Islet of Langerhans (tissue), 1 donor: ENCODE measurements at regions not wholly inside any gene's neighbourhood (a gene's known extent, or its start where the extent isn't known, plus 50 kb on each side); places are given as distances from the start of the nearest gene placed in this dataset.

Experiments
- FAIRE-seq: peaks from one replicate; lab custom pipeline; 2011; peaks lifted over from hg19 to GRCh38; lab: Jason Lieb, UNC

- no peak for FAIRE-seq
Observed at GRCh38 chr18:78538669-78539440, 440.8 kb upstream of the SALL3 start.

DNA sequence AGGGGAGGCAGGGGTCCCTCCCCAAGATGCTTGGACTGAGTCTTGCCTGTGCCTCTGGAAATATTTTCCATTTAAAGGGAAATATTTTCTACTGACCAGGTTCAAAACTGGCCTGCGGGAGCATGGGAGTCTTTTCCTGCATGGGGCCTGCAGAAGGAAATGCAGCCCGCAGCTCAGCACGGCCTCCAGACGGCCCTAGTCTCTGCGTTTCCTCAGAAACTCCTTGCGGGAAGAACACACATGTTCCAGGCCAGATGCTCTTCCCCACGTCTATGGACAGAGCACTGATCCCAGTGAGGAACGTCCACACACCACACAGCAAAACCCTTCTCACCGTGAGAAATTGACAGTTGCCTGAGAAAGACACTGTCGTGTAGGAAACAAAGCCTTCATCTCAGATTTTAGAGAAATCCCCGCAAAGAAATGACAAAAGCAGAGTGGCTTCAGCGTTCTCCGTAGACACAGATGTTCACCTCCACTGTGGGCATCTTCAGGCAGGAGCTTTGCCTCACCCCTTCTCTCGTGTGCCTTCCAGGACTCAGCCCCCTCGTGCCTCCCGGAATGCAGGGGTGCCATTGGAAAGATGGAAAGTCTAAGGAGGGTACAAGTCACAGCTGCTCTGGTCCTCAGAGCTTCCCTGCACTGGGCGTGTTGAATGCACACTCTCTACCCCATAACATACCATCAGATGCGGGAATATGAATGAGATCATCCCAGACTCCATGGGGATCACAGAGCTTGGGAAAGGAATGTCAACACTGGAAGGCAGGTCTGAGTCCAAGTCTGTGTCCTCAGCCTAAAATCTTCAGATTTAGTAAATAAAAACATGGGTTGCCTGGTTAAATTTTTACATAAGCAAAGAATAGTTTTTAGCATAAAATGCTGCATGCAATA is 438.7 kb upstream of the SALL3 start:
- FAIRE-seq = no peak

DNA sequence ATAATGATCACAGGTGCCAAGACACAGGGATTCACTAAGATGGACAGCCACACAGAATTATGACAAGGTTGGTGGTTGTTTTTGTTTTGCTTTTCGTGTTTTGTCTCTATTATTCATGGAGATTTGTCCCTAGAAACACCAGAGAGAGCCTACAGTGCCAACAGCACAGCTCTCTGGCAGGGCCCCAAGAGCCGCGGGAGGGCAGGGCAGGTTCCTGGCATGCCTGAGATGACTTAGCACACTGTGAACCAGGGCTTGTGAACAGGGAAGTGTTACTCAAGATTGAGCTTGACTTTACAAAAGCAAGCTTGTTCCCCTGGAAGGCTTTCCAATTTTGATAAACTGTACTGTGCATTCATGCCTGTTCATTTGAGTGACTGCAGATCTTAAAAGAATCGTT is 437.4 kb upstream of the SALL3 start:
- FAIRE-seq = no peak

GRCh38 chr18:78543201-78543725 is 436.4 kb upstream of the SALL3 start:
- no peak for FAIRE-seq

DNA sequence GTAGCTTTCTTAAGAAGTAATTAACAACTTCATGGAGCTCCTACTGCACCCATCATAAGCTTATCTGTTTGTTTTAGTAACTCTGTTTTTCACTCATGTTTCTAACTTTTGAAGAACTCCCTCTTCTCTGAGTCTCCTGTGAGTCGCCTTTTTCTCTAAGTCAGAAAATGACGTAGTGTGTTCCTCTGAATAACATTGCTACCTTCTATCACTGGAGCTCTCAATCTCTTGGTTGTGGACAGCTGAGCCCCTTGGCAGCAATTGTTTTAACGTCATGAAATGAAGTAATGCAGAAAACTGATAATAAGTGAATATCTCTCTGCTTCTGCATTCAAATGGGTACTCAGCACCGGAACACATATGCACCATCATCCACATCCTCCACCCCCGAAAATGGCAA is 433.3 kb upstream of the SALL3 start:
- FAIRE-seq = no peak

GRCh38 chr18:78547817-78548216 is 431.8 kb upstream of the SALL3 start:
- no peak for FAIRE-seq

GRCh38 chr18:78548261-78549058 is 431.2 kb upstream of the SALL3 start:
- FAIRE-seq = no peak

GRCh38 chr18:78549971-78550370 is 429.6 kb upstream of the SALL3 start:
- no peak for FAIRE-seq

- no peak for FAIRE-seq
Observed at GRCh38 chr18:78554944-78555608, 424.5 kb upstream of the SALL3 start.

DNA sequence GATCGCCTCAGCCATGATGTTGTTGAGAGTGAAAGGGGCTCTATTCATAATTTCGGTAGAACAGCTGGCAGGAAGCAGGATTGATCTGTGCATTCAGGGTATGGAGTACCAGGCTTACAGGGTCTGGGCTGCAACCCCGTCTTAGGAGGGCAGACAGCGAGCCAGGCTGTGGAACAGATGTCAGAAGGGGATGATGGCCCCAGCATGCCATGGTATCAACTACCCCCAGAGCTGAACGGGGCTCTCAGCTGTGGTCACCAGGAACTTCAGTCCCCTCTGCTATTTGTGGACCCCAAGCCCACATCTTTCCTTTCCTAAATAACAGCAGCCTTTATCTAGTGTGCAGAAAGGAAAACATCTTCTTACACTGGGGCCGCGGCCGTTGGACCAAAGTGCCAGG is 422.2 kb upstream of the SALL3 start:
- no peak for FAIRE-seq

DNA sequence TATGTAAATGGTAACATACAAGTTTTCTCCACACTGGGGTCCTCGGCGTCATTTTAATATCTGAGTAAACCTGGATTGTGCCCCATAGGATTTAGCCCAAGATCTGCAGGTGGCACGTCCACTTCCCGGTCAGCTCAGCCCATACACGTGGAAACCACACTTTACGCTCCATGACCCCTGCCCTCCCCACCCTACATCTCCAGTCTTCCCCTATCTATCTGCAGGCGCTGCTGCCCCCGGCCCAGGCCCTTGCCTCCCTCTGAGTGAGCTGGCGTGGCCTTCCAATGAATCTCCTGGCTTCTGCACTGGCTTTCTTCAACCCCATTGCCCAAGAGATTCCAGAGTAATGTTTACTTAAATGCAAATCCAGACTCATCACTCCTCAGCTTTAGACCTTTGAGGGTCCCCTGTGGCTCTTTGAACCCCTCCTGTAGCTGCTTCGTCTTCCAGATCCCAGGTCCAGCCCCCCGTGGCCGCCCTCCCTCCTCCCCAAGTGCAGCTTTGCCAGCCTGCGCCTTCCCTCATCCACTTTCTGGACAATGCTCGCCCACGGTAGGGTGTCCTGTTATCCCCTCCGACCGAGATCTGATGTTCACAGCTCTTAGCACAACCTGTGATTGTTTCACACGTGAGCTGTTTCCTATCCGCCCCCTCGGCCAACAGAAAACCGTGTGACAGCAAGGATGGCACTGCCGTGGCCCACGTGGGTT is 421.4 kb upstream of the SALL3 start:
- FAIRE-seq = no peak

DNA sequence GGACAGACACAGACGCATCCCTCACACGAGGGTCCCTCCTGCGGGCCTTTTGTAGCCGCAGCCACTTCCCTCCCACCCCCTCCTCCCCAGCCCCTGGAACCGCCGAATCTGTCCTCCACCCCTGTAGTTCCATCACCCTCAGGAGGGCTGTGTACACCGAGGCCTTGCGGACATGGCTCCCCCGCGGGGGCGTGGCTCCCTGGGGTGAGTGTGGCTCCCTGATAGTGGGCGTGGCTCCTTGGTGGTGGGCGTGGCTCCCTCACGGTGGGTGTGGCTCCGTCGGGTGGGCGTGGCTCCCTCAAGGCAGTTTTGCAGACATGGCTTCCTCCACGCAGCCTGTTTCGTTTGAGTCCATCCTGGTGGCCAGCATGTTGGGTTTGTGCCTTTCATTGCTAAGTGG is 420.7 kb upstream of the SALL3 start:
- no peak for FAIRE-seq

DNA sequence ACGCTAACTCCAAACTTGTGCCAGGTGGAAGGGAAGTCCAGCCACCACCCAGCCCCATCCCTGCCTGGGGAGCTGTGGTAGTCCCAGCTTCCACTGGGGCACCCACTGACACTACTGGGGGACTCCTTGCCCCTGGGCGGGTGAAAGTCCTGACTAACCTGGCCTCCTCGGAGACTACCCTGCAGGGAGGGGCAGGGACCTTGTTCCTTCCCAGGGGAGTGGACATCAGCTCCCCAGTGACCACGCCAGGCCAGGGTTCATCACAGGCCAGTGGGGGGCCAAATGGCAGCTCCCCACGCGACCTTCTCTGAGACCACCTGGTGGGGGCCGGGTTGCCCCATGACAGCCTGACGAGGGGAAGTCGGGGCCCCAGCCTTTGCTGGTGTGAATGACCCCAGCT is 420.0 kb upstream of the SALL3 start:
- no peak for FAIRE-seq

GRCh38 chr18:78561757-78562510 is 417.7 kb upstream of the SALL3 start:
- FAIRE-seq = no peak

DNA sequence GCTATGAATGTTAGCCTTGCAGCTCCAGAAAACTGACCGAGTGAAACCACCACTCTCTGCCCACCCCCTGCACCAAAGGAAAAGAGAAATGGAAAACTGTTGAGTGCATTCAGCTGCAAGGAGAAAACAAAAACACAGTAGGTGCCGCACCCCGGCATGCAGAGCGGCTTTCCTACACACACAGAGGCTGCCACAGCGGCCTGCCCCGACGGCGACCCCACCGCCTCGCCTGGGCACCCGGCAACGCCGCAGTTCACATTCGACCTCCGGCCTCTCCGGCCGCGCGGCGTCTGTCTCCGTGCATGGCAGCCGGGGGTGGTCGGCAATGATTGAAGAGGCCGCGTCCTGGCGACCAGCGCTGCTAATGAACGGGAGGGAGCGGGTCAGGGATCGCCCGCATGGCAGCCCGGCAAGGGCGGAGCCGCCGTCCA is 417.1 kb upstream of the SALL3 start:
- FAIRE-seq = no peak

DNA sequence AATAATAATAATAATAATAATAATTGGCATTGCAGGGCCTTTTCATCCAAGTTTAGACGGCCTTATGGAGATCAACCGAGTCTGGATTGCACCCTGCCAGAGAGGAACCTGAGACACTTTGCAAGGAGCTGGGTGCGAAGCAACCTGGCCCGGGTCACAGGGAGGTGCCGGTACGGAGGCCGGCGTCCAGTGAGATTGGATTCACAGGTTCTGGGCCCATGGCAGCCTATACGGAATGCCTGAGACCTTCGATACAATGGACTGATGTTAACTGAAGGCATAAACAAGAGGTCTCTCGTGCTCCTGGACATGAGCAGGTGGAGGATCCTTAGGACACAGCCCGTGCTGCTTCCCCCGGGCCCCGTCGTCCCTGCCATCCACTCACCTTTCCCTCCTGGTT is 416.5 kb upstream of the SALL3 start:
- FAIRE-seq = no peak

DNA sequence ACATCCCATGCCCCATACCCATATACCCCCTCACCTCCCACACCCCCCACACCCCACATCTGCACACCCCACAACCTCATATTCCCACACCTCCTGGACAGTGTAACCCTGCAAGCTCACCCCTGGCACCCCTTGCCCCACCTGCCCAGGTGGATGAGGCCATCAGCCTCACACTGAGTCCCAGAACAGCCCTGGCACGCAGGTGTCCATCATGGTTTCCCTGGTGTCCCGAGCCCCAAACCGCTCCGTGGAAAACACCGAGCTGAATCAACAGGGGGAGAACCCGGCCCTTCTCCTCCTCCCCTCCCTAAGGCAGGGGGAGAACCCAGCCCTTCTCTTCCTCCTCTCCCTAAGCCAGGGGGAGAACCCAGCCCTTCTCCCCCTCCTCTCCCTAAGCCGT is 415.6 kb upstream of the SALL3 start:
- no peak for FAIRE-seq

DNA sequence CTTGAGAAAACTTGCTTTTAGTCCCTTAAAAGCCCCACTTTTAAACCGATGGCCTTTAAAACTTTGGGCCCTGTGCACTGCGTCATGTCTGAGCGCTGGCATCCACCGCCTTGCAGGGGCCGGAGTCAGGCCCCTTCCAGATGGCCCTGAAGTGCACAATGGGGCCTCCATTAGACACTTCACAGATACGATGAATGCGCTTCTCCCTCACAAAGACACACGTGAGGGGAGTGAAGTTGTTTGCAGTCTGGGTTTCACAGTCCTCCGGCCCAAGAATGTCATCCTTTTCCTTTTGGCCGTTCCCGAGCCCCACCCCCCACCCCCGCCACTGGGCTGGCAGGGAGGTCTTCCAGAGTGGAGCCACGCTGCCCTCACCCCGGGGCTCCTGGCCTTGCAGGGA is 415.1 kb upstream of the SALL3 start:
- FAIRE-seq = no peak

GRCh38 chr18:78565240-78565639 is 414.4 kb upstream of the SALL3 start:
- FAIRE-seq = no peak

DNA sequence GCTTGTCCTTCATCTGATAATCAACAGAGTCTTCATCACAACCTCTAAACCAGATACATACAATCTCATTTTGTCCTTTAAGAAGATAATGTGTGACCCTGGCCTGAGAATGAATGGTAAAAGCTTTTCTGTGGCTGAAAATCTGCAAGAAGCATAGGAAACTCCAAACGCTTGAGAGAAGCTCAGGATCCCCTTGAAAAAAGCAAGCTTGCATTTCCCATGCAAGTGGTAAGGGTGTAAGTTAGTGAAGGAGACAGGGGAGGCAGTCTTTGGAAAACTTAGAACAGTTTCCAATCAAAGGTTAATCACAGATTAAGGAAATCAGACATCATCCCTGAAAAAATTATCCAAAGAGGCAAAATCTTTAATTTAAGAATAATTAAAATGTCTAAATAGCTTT is 413.6 kb upstream of the SALL3 start:
- no peak for FAIRE-seq

DNA sequence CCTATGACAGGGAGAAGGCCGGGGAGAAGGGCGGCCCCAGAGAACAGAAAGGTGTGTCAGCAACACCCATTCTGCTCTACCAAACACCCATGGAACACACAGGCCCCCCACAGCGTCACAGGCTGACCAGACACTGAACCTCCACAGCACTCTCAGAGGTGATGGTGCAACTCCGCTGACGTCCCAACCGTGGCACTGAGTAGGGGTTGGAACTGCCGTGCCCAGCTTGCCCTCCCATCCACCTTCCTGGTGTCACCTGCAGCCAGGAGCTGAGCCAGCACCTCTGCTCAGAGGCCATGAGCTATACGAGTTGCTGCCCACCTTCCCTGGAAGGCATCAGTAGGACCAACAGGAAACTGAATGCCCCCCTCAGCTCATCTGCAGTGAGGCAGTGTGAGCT is 412.9 kb upstream of the SALL3 start:
- no peak for FAIRE-seq
